ENCODE measurements at regions not wholly inside any gene's neighbourhood (a gene's known extent, or its start where the extent isn't known, plus 50 kb on each side); places are given as distances from the start of the nearest gene placed in this dataset.
A peak's percentile ranks its signal among the peaks of the same experiment; 100 is the strongest.

DNA sequence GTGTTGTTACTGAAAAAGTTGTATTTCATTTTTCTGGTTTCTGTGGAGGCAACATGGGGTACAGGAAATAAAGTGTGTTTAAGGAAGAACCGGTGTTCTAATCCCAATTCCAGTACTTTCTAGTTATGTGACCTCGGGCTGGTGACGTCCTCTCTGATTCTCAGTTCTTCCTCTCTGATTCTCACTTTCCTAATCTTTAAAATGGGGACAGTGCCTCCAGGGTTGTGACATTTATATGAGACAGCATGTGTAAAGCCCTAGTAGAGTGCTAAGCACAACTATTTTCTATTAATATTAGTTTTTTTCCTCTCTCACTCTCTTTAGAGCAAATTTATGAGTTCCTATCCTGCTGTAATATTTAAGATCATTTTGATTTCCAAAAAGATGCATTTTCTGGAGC, 50.9 kb upstream of the PTPDC1 start:
- Mint-ChIP-seq H3K4me3 (peak overlapping the region; percentile 26 to 65 (median 48)), H3K36me3 (ENCODE audit: low read depth) (peaks cover 30% of the 10 kb centered on the region), H3K4me1 (peaks cover 19% of the 10 kb centered on the region), H3K9me3 (peaks cover 9% of the 10 kb centered on the region), H3K27me3 (ENCODE audit: low read depth) (no peaks in the 10 kb centered on the region), H3K27ac (no peak overlapping the region)
- TF ChIP-seq, protein P1, sequence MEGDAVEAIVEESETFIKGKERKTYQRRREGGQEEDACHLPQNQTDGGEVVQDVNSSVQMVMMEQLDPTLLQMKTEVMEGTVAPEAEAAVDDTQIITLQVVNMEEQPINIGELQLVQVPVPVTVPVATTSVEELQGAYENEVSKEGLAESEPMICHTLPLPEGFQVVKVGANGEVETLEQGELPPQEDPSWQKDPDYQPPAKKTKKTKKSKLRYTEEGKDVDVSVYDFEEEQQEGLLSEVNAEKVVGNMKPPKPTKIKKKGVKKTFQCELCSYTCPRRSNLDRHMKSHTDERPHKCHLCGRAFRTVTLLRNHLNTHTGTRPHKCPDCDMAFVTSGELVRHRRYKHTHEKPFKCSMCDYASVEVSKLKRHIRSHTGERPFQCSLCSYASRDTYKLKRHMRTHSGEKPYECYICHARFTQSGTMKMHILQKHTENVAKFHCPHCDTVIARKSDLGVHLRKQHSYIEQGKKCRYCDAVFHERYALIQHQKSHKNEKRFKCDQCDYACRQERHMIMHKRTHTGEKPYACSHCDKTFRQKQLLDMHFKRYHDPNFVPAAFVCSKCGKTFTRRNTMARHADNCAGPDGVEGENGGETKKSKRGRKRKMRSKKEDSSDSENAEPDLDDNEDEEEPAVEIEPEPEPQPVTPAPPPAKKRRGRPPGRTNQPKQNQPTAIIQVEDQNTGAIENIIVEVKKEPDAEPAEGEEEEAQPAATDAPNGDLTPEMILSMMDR (IDR thresholded peaks at IDR 0.05; ENCODE audit: unreplicated experiment in 3 of 3): no peak

- Mint-ChIP-seq H3K4me1 (peaks cover 19% of the 10 kb centered on the region), H3K36me3 (ENCODE audit: low read depth) (peaks cover 23% of the 10 kb centered on the region), H3K9me3 (peaks cover 16% of the 10 kb centered on the region), H3K4me3 (peak overlapping the region; percentile 92 to 96 (median 95)), H3K27ac (peak overlapping the region in 2 of 3 experiments; percentile 75 to 81), H3K27me3 (ENCODE audit: low read depth) (no peaks in the 10 kb centered on the region)
- TF ChIP-seq, protein P1 (IDR thresholded peaks at IDR 0.05; ENCODE audit: unreplicated experiment in 3 of 3): no peak
These were observed 52.3 kb upstream of the PTPDC1 start for GRCh38 chr9:94031946-94032345.

- peaks cover 18% of the 10 kb centered on the region for H3K9me3 Mint-ChIP-seq
- H3K4me3 Mint-ChIP-seq: peak overlapping the region; percentile 92 to 96 (median 95)
- H3K27ac Mint-ChIP-seq: peak overlapping the region in 2 of 3 experiments; percentile 75 to 81
- no peaks in the 10 kb centered on the region for H3K27me3 Mint-ChIP-seq (ENCODE audit: low read depth)
- H3K36me3 Mint-ChIP-seq (ENCODE audit: low read depth): peaks cover 19% of the 10 kb centered on the region
- TF ChIP-seq, protein P1 (IDR thresholded peaks at IDR 0.05; ENCODE audit: unreplicated experiment in 3 of 3): no peak
- peaks cover 19% of the 10 kb centered on the region for H3K4me1 Mint-ChIP-seq
These were observed 52.9 kb upstream of the PTPDC1 start for GRCh38 chr9:94031380-94031779.

DNA sequence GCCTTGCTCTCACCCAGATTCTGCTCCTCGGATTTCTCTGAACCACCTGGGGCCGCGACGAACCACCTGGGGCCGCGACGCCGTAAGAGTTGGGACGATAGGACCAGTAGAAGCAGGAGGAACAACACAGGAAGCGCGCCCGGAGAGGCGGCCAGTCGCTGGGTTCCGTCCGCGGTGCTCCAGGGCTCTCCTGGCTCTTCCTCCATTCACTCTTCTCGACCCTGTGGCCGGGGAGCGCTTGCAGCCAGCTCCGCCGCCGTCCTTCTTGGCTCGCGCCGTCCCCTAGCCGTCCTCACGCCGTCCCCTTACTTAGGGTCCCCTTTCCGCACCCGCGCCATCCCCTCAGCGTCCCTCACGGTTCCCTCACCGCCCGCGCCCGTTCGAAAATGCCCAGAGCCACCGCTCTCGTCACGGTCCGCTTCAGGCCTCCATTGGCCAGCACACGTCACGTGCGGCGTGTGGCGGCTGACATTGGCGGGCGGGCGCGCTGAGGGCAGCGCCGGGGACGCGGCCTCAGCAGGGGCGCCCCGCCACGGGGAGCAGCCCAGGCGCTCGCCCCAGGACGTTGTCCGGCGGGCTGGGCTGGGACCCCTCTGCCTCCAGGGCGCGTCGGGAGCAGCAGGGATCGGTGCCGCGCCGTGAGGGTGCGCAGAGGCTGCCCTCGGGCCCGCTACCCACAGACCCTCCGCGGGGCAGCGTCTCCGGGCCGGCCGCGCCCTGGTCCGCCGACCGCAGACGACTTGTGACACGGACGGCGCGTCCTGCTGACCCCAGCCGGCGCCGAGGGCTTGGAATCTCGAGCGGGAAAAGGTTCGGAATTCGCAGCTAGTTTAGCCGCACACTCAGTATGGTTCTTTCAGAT, 53.7 kb upstream of the PTPDC1 start:
- H3K27me3 Mint-ChIP-seq (ENCODE audit: low read depth): no peaks in the 10 kb centered on the region
- TF ChIP-seq, protein P1 (IDR thresholded peaks at IDR 0.05; ENCODE audit: unreplicated experiment in 3 of 3): no peak
- H3K9me3 Mint-ChIP-seq: peaks cover 15% of the 10 kb centered on the region
- peak overlapping the region; percentile 74 to 92 (median 92) for H3K27ac Mint-ChIP-seq
- peaks cover 19% of the 10 kb centered on the region for H3K4me1 Mint-ChIP-seq
- H3K36me3 Mint-ChIP-seq (ENCODE audit: low read depth): peaks cover 13% of the 10 kb centered on the region
- H3K4me3 Mint-ChIP-seq: peak overlapping the region; percentile 95 to 97 (median 96)

GRCh38 chr9:94029932-94030317, 54.3 kb upstream of the PTPDC1 start:
- peaks cover 20% of the 10 kb centered on the region for H3K9me3 Mint-ChIP-seq
- peaks cover 19% of the 10 kb centered on the region for H3K4me1 Mint-ChIP-seq
- H3K4me3 Mint-ChIP-seq: peak overlapping the region; percentile 95 to 97 (median 96)
- H3K27me3 Mint-ChIP-seq (ENCODE audit: low read depth): no peaks in the 10 kb centered on the region
- H3K36me3 Mint-ChIP-seq (ENCODE audit: low read depth): peaks cover 15% of the 10 kb centered on the region
- H3K27ac Mint-ChIP-seq: peak overlapping the region; percentile 74 to 92 (median 92)
- TF ChIP-seq, protein P1 (IDR thresholded peaks at IDR 0.05; ENCODE audit: unreplicated experiment in 3 of 3): no peak
